Dedifferentiated amniotic fluid mesenchymal stem cell (primary cell): ENCODE measurements at regions not wholly inside any gene's neighbourhood (a gene's known extent, or its start where the extent isn't known, plus 50 kb on each side); places are given as distances from the start of the nearest gene placed in this dataset.
"Not testable (repeated sequence)": the region's sequence is repeated elsewhere in the genome, so short reads cannot be mapped to it uniquely, and the experiment has no call there.

Source experiments
- DNase-seq: peaks from one replicate; pipeline ENCODE4 v3.0.0-alpha.2; 2016; ENCODE audit errors: extremely low spot score

DNA sequence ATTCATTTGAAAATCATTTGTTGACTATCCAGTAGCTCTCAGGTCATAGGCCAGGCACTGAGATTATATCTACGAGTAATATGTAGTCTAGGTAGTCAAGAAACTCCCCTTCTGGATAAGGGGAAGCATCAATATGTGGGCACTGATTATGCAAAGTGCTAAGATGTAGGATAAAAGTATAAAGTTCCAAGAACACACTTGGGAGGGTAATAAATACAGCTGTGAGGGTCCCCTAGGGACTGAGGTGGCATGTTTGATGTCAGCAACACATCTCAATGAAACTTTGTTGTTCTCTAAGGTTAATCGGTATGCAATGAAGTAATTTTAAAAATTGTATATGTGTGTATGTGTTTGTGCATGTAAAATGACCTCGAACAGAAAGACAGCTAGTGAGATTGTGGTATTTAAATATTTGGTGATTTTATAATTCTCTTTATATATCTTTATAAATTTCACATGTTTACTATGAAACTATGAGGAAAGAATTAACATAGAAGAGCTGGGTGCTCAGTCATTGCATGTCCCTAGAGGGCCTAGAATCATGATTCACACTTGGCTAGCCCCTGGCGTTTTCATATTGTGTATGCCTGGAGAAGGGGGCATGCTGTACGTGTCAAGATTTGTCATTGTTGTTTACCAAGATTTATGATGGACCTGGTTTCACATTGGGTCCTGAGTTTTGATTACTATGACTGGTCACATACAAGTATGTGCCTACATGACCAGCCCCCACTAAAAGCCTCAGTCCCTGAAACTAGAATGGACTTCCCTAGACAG, 140.1 kb upstream of the DUSP10 start:
- DNase-seq, result no peak

DNA sequence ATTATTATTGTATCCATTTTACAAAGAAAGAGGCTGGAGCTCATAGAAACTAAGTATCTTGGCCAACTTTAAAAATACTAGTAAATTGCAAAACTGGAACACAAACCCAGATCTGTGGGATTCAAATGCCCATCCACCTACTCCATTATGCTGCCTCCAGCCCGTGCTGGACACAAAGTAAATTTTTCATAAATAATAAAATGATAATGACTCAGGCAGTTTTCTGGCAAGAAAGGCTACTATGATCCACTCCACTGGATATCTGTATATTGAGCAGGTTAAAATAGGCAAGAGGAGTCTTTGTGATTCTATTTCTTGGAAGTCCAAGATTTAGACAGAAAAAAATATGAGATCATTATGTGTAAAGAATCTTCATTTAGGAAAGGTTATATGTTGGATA, 138.3 kb upstream of the DUSP10 start:
- no peak for DNase-seq

DNA sequence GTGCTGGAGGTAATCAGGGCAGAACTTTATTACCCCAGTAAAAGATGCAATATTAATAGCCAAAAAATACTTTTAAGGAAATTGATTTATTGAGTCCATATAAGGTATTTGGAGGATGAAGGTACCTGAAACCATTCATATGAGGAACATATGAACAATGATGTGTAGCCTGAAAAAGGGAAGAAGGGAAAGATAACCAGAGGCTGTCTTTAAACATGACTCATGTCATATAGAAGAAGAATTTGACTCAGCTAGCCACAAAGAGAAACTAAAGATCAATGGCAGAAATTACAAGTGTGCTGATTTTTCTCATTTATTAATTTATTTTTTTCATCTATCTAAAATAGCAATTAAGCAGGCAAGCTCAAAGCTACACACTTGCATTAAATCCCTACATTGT, 136.2 kb upstream of the DUSP10 start:
- DNase-seq, result no peak

DNA sequence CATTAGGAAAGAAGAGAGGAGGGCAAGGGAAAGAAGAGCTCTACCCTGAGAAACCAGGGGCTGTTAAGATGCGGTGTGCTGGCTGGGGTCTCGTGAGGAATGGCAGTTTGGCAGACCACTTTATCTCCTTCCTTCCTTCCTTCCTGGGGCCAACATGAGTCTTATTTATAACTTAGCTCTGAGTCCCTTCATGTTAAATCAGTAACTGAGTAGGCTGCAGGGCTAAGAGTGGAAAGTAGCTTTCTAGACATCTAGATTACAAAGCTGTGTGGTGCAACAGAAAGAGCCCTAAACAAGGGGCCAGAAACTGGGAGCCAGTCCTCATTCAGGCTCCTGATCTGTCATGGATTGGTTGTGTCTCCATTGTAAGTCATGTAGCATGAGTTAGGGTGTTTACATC, 135.4 kb upstream of the DUSP10 start:
- DNase-seq, result no peak

DNA sequence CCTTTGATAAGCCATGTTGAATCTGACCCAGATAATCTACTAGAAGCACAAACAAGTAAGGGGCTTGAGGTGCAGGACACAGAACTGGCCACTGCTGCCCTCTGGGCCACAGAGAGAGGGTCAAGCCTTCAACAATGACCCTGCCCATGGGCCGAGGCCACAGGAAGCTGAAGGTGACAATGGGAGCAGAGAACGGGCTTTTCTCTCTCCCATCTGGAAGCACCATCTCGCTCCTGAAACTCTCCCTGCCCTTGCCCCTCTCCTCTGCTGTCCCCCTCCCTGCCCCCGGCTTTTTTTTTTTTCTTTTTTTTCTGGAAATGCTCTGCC, 133.1 kb upstream of the DUSP10 start:
- no peak for DNase-seq

DNA sequence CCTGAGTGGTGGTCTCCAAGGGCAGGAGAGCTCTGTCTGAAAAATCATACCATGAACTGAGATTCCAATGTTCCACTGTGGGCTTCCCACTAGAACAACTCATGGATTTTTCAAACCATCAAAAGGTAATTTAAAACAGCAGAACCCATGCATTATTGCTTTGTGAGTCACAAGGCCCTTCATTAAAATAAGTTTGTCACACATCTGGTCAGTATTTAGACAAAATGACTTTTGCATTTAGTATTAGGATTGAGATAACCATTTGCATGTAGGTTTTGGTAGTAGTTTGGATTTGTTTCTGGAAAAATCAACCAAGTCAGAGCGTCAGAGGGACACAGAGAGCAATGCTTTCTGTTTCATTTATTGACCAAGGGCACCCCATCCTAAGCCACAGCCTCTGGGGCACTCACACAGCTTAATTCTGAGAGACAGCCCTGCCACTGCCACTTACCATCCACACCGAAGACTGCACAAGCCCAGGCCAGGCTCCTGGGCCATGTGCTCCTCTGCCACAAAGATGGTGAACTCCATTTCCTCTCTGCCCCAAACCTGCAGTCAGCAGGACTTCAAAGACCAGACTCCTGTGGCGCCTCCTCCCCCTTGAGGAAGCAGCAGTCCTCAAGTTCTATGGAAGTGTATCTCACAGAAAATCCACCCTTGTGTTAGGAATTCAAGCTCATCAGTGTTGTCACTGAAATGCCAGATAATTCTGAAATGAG, 132.6 kb upstream of the DUSP10 start:
- DNase-seq, result peak; percentile 62

DNA sequence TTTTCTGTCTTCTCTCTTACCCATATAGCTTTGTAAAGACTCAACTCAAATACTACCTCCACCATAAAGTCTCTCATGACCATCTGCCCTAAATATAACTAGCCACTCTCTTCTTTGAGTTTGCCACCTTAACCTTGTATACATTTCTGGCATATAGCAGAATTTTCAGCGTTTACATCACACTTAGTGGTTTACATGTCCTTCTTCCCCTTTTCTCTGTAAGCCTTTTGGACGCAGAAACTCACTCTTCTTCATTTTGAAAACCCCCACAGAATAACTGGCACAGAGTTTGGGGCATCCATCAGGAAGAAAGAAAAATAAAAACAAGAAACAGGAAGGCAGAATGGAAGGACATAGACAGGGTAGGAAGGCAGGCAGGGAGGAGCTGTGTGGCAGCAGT, 131.8 kb upstream of the DUSP10 start:
- no peak for DNase-seq

DNA sequence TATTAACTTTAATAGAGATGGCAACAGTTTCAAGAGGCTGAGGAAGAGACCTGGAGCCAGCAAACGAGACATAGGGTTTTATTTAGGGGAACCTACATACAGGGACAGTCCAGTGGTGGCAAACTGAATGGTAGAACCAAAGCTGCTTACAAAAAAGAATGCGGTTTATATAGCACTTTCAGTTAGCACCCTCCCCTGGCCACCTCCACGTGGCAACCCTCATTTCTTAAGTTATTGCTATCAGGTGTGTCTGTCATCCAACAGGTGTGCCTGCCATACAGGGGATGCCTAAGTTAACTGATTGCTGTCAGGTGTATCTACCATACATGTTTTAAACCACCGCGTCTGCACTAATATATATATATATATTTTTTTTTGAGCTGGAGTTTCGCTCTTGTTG, 129.2 kb upstream of the DUSP10 start:
- no peak for DNase-seq

DNA sequence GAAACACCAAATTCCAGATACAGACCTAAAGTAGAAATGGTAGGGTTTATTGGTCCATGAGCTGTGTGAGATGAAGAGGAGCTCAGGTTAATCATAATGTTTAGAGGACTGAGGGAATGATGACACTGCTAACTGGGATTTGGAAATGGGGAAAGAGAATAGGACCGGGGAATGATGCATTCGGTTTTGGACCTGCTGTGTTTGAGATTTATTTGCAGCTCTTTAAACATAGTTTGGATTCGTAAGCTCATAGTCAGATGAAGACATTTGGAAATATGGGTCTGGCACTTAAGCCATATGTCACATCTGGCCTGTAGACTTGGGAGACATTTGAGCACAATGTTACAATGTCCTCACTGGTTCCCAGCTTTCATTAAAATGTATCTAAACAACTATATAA, 127.9 kb upstream of the DUSP10 start:
- DNase-seq, result no peak

DNA sequence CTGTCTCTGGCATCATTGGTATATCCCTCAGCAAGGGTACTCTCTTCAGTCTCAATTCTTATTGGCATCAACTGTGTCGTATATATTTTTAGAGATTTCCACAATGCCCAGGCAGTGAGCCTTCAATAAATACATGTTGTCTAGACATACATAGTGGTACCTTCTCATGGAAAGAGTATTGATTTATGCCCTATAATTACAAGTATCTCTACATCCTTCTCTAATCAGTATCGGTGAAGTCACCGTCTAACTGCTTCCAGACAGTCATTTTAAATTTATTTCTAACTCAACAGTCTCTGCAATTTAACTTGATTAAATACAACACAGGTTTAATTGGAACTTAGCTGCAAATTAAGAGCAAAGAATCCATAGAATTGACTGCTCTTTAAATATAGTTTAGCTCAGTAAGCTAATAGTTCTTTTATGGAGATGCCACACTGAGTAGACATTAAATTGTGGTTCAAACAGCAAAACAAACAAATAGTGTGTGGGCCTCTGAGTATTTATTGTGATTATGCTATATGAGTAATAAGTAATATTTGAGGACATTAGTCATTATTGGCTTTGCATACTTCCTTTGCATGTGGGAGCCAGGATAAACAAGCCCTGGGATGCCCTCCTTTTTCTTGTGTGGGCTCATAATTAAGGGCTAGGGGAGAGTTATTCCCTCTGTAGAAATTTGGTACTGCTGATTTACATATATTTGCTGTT, 126.9 kb upstream of the DUSP10 start:
- DNase-seq, result peak; percentile 71

DNA sequence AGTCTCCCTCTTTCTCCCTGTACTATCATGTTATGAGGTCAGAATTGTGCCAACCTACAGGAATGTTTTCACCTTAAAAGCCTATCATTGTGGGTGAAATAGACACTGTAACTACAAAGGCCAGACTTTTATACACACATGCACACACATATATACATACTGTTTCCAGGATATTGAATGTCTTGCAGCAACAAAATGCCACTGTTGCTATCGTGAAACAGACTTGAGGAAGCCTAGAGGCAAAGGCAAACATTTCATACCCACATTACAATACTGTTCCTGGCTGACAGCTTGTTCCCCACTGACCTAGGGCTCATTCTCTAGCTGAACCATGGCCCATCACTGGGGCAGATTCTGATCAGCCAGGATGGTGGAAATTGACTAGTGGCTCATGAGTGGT, 125.1 kb upstream of the DUSP10 start:
- no peak for DNase-seq

DNA sequence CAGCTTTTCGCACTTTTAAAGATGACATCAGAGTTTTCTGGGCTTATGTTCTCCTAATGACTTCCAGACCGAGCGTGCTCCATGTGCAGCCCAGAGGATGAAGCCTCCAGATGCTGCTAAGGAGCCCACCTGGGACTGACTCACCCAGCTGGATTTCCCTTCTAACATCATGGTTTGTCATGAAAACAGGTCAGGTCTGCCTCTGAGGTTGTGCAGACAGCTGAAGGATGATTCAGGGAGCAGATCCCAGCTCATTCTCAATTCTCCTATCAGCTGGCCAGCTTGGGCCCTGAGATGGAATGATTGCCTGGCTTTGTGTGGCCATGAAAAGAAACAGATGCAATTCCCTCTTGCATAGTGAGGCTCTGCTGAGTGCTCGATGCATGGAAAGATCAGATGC, 123.9 kb upstream of the DUSP10 start:
- no peak for DNase-seq

DNA sequence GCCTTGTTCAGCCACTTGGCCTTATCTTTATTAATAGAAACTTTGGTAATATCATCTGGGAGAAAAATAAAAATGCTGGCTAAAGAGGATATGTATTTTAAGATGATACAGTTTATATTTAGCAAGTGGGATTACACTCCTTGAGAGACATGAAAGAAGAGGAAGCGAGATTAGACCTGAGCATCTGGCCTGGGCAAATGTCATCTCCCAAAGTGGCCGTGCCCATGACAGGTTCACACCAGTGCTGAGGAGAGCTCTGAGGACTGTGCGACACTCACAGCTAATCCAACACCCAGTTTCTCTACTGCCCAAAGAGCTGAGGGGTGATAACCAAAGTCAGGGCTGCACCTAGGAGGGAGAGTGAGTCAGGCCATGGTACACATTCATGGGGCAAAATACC, 121.7 kb upstream of the DUSP10 start:
- no peak for DNase-seq

DNA sequence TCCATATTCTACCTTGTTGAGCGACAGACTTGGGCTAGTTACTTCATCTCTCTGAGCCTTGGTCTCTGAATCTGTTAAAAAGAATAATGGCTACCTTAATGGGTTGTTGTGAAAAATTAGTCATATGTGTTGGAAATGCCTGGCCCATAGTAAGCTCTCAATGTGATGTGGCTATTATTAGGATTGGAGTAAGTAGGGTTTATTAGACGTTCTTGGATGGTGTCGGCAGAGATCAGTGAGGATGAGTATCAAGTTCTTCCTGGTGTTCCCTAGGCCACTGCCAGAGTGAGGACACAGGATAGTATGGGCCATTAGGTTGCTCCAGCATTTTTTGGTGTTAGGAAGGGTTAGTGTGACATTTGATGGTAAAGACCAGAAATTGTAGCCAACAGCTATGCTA, 121.1 kb upstream of the DUSP10 start:
- no peak for DNase-seq

DNA sequence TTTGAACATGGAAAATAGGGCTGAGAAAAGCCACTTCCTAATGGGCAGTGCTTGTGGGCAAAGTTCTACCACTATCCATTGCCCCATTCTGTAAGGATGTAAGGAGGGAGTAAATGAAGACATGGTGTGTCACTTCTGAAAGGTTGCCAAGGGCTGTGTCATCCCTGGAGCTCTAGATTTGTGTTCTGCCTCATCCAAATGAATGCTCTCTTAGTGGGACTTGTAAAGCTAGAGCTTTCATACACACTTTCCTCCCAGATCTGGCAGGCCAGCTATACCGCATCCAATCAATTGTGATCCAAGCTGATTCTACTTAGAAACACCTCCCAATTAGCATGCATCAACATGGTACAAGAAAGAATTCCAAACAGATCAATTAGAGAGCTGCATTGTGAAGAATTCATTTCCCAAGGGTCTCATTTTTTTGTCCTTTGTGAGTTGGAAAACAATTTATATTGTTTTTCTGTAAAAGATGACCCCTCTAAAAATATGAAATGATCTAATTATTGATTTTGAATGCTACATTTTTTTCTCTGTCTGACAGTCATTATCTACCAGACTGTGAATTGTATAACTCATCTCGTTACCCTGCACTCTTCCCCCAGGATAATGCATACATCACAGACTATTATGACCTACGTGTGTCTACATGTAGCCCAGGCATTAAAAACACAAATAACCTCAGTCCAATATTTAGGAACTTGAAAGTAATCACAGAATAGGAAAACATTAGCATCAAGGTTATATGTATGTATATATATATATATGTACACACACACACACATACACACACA, 117.1 kb upstream of the DUSP10 start:
- DNase-seq, result peak; percentile 65

DNA sequence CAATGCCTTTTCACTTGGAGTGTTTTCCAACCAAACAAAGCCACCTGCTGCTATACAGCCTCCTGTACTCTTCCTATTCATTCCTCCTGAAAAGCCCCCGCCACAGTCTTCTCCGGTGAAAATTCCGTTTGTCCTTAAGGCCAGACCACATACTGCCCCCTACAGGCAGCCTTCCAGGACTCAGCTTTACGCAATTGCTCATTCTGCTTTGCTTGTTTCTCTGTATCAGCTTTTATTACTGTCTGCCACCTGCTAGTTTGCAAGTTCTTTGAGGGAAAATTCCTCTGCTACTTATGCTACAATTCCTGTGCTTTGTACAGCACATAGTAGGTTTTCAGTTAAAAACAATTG, 115.2 kb upstream of the DUSP10 start:
- DNase-seq, result not testable (repeated sequence)

DNA sequence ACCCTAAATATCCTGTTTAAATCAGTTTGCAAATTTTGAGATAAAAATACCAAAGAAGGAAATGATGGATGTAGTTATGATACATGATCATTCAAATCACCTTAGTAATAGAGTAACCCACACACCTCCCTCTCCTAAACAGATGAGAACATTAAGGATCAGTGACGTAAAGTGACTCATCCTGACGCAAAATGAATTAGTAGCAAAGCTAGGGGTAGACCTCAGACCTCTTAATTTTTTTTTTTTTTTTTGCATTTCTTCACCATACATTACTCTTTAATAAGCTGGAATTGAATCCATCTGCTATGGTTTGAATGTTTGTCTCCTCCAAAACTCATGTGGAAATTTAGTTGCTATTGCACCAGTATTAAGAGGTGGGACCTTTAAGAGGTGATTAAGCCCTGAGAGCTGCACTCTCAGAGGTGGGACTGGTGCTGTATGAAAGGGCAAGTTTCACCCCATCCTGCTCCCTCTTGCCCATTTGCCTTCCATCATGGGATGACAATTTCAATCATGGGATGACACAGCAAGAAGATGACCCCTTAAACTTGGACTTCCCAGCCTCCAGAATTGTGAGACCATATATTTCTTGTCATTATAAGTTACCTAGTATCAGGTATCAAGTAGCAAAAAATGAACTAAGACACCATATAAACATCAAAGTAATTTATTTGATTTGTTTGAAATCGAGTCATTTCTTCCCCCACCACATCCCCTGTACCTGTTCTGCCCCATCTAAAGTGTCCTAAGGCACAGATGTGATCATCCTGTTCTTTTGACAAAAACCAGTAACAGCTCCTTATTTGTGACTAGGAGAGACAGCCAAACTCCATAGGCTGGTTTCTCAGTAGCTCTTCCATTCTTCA, 114.6 kb upstream of the DUSP10 start:
- DNase-seq, result no peak

DNA sequence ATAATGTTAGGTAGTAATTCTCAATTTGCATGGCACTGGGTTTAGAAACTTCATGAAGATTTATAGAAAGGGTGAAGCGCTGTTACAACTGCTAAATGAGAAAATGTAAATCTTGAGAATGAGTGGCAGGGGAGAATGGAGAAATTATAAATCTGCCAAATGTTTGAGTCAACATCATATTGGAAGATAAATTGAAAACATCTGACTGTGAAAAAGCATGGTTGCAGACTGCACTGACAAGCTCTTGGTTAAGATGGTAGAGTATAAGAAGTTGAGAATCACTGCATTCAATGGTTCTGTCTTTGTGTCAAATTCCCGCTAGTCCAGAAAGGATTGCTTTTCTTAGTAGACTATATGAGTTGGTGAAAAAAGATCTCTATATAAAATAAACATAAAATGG, 113.3 kb upstream of the DUSP10 start:
- no peak for DNase-seq

DNA sequence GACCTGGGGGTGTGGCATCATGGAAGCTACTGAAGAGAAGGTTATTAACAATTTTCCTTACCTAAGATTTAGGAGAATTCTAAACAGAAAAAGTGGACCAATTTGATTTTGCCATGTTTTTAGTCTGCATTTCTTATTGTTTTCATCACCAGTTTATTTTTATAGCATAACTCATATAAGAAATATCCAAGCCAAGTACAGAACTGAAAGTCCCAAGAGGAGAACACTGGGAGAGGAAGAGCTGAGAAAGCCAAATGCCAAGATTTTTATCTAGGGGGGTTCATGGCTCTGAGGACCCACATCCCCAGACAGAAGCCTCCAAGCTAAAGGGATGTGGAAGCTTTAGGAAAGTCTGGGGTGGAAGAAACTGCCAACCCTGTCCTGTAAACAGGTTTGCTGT, 109.4 kb upstream of the DUSP10 start:
- peak; percentile 38 for DNase-seq

DNA sequence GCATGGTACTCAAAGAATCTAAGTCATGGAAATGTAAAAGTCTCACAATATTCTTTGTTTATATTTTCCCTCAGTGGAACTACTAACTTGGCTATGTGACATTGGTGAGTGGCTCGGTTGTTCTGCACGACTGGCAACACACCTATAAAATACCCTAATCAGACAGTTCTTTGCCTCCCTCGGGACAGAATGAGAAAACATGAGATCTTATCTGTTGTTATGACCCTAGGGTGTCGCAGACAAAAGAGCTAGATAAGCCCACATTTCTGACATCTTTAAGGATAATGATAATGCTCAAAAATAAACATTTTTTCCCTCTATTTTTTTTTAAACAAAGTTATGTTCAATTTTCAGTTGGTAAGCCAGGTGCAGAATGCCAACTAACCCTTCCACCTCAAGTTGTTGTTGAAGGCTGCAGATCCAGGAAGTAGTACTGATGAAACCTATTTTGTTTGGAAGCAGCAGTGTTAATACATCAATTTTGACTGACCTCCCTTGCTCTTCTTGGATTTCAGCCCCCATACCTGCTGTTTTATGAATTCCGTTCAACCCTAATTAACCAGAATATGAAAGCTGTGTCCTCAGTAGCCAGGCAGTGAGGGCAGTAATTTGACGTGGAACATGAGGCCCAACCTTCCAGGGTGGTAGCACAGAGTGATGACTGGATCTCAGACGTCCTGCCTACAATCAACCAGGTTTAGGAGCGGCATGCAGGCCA, 108.7 kb upstream of the DUSP10 start:
- no peak for DNase-seq

DNA sequence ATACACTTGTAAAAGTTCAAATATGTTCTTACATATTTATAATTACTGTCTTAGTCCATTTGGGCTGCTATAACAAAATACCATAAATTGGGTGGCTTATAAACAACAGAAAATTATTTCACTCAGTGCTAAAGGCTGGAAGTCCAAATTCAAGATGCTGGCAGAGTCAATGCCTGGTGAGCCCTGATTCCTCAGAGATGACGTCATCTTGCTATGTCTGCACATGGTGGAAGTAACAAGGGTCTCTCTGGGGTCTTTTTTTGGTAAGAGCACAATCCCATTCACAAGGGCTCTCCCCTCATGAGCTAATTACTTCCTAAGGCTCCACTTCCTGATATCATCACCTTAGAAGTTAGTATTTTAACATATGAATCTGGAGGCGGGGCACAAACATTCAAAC, 108.0 kb upstream of the DUSP10 start:
- DNase-seq, result no peak
